HG02943 (cell line): ENCODE measurements at regions not wholly inside any gene's neighbourhood (a gene's known extent, or its start where the extent isn't known, plus 50 kb on each side); places are given as distances from the start of the nearest gene placed in this dataset.
"Not testable (repeated sequence)": the region's sequence is repeated elsewhere in the genome, so short reads cannot be mapped to it uniquely, and the experiment has no call there.

Experiments
- ATAC-seq: cut with Tn5 transposase; IDR thresholded peaks from one replicate; pipeline ENCODE4 v1.9.1; 2021; ENCODE audit warnings: mild to moderate bottlenecking, low read depth, moderate library complexity; ENCODE audit not compliant: unreplicated experiment

DNA sequence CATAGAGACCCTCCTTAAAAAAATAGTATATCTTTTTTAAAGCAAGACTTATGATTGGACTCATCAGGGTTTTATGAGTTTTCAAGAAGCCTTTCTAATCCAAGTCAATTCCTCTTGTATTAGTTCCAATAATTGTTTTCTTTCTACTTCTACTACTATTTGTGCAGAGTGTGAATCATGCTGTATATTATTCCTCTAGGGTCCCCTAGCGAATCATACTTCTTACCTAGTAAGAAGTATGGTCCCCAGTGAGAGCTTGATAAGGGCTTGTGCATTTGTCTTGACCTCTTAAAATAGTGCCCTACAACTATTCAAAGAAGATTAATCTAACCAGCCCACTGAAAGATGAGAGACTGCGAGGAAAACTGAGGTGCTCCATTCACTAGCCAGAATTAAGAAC, 715.7 kb upstream of the ZP4 start:
- no peak for ATAC-seq

GRCh38 chr1:238604357-238604756, 713.6 kb upstream of the ZP4 start:
- no peak for ATAC-seq

GRCh38 chr1:238601604-238602003, 710.9 kb upstream of the ZP4 start:
- ATAC-seq, result not testable (repeated sequence)

DNA sequence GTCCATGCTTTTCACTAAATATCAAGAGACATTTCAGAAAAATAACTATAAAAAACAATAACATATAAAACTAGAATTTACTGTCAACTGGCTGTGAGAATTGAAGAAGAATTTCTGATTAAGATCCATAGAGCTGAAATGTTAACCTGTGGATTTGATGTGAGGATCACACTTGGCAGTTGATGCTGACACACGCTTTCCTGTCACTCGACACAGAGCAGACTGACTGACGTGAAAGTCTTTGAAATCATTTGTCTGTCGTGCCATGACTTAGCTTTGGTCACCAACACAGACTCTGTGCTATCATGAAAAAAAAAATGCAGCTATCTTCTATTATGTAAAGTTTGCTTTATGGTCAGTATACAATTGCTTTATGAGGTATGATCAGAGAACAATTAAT, 706.0 kb upstream of the ZP4 start:
- no peak for ATAC-seq

DNA sequence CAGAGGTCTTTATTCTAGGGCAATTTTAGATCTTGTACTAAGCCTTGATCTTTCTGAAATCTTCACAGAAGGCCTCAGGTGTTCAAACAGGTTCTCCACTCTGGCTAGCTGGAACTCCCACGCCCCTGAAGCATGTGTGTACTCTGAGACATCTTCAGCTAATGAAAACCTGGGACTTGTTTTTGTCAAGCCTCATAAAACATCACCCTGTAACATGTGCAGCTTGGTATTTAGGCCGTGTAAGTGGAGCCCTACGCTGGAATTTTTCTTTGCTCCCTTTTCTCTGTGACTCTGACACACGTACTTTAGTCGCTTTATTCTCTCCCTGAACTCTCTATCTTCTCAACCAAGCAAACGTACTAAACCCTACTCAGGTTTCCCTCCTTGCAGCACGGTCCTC, 701.9 kb upstream of the ZP4 start:
- no peak for ATAC-seq

DNA sequence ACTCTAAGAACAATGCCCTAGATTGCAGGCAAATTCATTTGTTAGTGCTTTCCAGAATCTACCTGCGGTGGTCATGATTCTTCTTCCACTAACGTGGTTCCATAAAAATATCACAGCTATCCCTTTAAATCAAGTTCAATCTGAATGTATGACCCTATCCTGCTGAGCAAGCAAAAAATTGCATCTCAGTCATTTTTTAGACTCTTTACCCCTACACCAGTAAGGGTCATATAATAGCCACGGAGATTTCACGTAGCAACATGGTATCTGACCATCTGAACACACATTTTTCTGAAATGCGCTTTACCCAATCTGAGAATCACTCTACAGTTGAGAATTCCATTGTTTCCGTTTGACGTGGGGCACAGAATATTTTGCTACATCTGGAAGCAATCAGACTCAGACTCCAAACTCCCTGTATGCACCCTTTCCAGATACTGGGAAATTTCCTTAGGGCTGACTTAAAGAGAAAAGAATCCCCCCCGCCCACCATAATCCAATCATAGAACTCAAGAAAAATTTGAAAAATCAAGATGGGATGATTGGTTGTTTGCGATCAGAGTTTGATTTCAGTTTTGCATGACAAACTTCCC, 699.2 kb upstream of the ZP4 start:
- no peak for ATAC-seq

- no peak for ATAC-seq
Observed at GRCh38 chr1:238582816-238583215, 692.1 kb upstream of the ZP4 start.

DNA sequence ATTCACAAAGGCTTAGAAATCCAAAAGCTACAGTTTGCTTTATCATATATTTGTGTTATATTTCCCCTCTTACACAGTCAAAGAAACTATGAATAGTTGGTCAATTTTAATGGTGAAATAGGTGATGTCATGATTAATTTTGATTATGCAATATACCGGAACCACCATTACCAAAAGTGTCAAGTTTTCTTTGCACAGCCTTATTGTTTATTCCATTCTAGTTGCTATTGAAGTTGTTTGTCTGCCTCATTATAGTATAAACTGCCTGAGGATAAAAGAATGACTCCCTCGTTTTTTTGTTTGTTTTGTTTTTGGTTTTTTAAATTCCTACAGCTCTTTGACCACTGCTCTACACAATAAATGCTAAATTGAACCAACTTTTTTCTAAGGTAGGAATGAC, 690.6 kb upstream of the ZP4 start:
- ATAC-seq, result no peak

DNA sequence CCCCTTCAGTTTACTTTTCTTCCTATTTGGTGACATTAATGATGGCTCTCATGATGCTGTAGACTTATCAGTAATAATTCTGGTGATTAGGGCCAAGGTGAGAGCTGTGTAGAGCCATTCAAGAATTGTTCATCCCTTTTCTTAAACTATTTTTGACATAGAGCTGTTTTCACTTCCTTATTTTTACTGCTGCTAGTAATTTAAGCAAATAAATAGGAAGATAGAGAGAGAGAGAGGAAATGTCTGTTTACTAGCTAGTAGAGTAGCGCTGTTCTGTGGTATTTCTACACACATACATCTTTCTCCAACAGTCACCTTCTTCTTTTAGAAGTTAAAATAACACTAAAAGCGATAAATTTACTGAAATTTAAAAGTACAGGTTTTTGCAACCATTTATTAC, 678.0 kb upstream of the ZP4 start:
- no peak for ATAC-seq

- ATAC-seq, result no peak
Observed at GRCh38 chr1:238562341-238562740, 671.6 kb upstream of the ZP4 start.

DNA sequence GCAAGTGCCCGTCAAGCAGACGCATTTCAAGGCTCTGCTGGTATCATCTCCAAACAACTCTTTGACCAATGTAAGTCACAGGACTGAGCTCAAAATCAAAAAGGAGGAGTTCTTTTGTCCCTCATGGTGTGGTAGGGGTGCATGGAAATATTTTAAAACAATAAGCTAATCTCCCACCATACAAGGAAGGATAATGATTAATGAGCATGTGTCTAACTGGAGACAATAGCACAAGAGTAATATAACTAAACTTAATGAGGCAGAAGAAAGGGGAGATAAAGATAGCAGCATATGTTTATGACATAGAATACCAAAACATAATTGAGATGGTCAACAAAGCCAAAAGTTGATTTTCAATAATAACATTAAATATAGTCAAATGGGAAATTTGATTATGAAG, 668.0 kb upstream of the ZP4 start:
- no peak for ATAC-seq

DNA sequence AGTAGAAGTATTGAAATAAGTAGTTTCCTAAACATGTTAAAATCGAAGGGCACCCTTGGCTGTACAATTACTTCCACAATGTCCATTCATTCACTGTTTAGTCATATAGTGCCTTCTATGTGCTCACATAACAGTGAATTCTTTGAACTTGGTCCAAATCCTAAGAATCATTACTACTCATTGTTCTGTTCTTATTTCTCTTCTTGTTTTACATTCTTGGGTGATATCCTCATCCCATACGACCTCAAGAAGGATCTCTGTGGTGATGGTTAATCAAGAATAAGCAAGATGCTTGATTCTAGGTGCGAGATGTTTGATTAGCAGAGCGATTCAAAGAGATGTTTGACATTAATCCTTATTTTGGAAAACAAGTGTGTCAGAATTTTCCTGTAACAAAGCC, 667.4 kb upstream of the ZP4 start:
- no peak for ATAC-seq

DNA sequence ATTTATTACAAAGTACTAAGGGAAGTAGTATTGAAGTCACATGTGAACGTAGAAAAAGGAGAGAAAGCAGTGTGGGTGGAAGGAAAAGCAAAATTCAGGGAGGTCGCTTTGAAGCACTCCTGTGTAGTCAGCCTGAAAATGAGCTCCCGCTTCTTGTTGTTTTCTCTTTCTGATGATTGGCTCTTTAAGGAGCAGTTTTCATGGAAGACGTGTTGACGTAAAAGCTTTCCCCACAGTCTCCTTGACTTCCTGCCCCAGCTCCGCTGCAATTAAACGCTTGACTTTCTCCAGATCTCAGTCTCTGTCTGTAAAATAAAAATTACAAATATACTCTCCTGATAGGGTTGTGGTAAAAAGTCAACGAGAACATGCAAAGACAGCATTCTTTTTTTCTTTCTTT, 661.5 kb upstream of the ZP4 start:
- no peak for ATAC-seq

DNA sequence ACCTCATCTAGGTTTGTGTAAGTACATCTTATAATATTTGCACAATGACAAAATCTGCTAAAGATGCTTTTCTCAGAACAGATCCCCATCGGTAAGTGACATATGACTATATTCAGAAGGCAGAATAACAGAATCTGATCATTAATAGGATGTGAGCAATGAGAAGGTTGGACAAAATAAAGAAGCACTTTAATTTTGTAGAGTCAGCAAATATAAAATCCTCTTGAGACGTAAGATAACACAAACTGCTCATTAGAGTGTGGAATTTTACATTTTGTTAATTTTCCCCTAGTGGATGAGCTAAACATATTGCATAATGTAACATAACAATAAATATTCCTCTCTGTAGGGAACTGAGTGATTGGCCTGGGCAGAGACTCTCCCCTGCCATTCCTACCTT, 658.4 kb upstream of the ZP4 start:
- ATAC-seq, result no peak

DNA sequence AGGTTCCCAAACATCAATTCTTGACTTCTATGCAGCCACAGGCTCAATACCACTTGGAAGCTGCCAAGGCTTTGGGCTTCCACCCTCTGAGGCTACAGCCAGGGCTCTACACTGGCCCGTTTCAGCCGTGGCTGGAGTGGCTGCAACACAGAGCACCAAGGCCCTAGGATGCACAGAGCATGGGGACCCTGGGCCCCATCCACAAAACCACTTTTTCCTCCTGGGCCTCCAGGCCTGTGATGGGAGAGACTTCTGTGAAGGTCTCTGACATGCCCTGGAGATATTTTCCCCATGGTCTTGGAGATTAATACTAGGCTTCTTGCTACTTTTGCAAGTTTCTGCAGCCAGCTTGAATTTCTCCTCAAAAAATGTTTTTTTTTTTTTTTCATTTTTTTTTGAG, 655.4 kb upstream of the ZP4 start:
- ATAC-seq, result no peak

- ATAC-seq, result no peak
Observed at GRCh38 chr1:238537641-238538040, 646.9 kb upstream of the ZP4 start.

GRCh38 chr1:238530209-238530851, 639.6 kb upstream of the ZP4 start:
- ATAC-seq, result no peak

DNA sequence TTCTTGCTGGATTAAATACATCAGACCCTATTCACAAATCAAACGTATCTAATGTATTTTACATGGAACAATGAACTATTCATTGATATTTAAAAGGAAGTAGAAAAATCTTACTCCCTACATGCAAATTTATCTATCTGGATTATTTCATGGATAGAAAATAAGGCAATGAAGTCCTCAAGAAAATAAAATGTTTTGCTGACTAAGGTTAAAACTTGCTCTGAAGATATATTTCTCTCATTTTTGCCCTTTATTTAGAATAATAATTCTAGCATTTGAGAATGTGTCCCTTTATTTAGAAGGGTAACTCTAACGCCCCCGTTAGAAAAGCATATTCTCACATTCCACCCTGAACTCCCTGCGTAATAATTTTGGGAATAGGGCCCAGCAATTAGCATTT, 627.0 kb upstream of the ZP4 start:
- ATAC-seq, result no peak

GRCh38 chr1:238501290-238501689, 610.6 kb upstream of the ZP4 start:
- no peak for ATAC-seq

GRCh38 chr1:238499021-238499420, 608.3 kb upstream of the ZP4 start:
- no peak for ATAC-seq

GRCh38 chr1:238492271-238492670, 601.5 kb upstream of the ZP4 start:
- no peak for ATAC-seq

DNA sequence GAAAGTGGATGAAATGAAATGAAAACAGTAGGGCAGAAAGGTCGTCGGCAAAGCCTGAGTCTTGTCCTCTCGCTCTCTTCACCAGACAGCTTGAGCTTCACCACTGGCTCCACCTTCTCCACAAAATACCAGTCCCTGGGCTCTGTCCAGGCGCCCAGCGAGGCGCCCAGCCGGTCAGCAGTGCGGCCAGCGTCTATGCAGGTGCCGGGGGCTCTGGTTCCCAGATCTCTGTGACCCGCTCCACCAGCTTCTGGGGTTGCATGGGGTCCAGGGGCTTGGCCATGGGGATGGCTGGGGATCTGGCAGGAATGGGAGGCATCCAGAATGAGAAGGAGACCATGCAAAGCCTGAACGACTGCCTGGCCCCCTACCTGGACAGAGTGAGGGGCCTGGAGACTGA, 600.5 kb upstream of the ZP4 start:
- no peak for ATAC-seq

DNA sequence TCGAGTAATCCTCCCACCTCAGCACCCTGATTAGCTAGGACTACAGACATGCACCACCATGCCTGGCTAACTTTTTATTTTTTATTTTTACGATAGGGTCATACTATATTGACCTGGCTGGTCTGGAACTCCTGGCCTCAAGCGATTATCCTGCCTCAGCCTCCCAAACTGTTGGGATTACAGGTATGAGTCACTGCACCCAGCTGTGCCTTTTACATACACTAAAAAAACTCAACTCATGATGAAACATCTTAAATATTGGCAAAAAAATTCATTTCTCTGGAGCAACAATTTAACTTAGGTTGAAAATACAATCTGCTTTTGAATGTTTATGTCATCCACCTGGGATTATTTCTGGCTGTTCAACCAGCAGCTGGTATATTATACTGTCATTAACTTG, 598.3 kb upstream of the ZP4 start:
- ATAC-seq, result no peak
